HCT116 (cell line): ENCODE measurements at regions not wholly inside any gene's neighbourhood (a gene's known extent, or its start where the extent isn't known, plus 50 kb on each side); places are given as distances from the start of the nearest gene placed in this dataset.

Experiments used
- ELF1 ChIP-seq: IDR thresholded peaks from 2 replicates; pipeline ENCODE4 v1.6.1; 2012; ENCODE audit warnings: low read depth, borderline replicate concordance
- EZH2 ChIP-seq: fragments of 200-600 bp; sonication (generic); IDR thresholded peaks from 2 replicates; pipeline ENCODE4 v1.6.1; 2017; ENCODE audit warnings: antibody characterized with exemption, mixed run types
- POLR2A ChIP-seq: IDR thresholded peaks from 2 replicates; pipeline ENCODE4 v1.7.0; 2011; ENCODE audit warnings: borderline replicate concordance; ENCODE audit not compliant: insufficient read depth, insufficient read length; ENCODE audit errors: extremely low read depth
- POLR2AphosphoS5 ChIP-seq: IDR thresholded peaks from 2 replicates; pipeline ENCODE4 v1.6.1; 2011; ENCODE audit warnings: mild to moderate bottlenecking, low read depth, low read length, moderate library complexity
- YY1 ChIP-seq: IDR thresholded peaks from 2 replicates; pipeline ENCODE4 v1.6.1; 2011; ENCODE audit warnings: low read length, low read depth, moderate library complexity, mild to moderate bottlenecking; ENCODE audit not compliant: insufficient replicate concordance; ENCODE audit errors: extremely low read depth
- TF ChIP-seq, protein P1 (sequence below): IDR thresholded peaks from 2 replicates; pipeline ENCODE4 v1.6.1; 2012; ENCODE audit warnings: low read depth
- TF ChIP-seq, protein P2 (sequence below), 3 experiments: fragments of 200-600 bp in 1 of 3; sonication (generic) in 1 of 3; IDR thresholded peaks in 2 of 3; conservative IDR thresholded peaks in 1 of 3; 2 replicates each; pipeline ENCODE4 v1.5.1; 2012 to 2017; ENCODE audit warnings: low read depth in 2 of 3, low read length in 2 of 3, antibody characterized with exemption in 1 of 3, borderline replicate concordance in 1 of 3, control low read depth in 1 of 3, mild to moderate bottlenecking in 1 of 3, mixed read lengths in 1 of 3, mixed run types in 1 of 3, moderate library complexity in 1 of 3; ENCODE audit not compliant: insufficient read depth in 1 of 3

DNA sequence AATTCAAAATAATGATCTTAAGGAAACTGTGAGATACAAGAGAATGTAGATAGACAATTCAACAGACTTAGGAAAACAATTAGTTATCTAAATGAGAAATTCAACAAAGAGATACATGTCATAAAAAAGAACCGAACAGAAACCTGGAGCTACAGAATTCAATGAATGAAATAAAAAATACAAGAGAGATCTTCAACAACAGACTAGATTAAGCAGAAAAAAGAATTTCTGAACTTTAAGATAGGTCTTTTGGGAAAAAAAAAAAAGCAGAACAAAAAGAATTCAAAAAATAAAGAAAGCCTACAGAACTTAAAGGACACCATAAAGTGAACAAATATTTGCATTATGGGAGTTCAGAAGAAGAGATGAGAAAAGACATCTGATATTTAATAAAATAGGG is 129.1 kb upstream of the FOXK1 start:
- TF ChIP-seq POLR2A (no peak), YY1 (no peak), EZH2 (no peak), POLR2AphosphoS5 (no peak), ELF1 (no peak)
- TF ChIP-seq, protein P1, sequence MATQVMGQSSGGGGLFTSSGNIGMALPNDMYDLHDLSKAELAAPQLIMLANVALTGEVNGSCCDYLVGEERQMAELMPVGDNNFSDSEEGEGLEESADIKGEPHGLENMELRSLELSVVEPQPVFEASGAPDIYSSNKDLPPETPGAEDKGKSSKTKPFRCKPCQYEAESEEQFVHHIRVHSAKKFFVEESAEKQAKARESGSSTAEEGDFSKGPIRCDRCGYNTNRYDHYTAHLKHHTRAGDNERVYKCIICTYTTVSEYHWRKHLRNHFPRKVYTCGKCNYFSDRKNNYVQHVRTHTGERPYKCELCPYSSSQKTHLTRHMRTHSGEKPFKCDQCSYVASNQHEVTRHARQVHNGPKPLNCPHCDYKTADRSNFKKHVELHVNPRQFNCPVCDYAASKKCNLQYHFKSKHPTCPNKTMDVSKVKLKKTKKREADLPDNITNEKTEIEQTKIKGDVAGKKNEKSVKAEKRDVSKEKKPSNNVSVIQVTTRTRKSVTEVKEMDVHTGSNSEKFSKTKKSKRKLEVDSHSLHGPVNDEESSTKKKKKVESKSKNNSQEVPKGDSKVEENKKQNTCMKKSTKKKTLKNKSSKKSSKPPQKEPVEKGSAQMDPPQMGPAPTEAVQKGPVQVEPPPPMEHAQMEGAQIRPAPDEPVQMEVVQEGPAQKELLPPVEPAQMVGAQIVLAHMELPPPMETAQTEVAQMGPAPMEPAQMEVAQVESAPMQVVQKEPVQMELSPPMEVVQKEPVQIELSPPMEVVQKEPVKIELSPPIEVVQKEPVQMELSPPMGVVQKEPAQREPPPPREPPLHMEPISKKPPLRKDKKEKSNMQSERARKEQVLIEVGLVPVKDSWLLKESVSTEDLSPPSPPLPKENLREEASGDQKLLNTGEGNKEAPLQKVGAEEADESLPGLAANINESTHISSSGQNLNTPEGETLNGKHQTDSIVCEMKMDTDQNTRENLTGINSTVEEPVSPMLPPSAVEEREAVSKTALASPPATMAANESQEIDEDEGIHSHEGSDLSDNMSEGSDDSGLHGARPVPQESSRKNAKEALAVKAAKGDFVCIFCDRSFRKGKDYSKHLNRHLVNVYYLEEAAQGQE, result no peak
- TF ChIP-seq, protein P2, sequence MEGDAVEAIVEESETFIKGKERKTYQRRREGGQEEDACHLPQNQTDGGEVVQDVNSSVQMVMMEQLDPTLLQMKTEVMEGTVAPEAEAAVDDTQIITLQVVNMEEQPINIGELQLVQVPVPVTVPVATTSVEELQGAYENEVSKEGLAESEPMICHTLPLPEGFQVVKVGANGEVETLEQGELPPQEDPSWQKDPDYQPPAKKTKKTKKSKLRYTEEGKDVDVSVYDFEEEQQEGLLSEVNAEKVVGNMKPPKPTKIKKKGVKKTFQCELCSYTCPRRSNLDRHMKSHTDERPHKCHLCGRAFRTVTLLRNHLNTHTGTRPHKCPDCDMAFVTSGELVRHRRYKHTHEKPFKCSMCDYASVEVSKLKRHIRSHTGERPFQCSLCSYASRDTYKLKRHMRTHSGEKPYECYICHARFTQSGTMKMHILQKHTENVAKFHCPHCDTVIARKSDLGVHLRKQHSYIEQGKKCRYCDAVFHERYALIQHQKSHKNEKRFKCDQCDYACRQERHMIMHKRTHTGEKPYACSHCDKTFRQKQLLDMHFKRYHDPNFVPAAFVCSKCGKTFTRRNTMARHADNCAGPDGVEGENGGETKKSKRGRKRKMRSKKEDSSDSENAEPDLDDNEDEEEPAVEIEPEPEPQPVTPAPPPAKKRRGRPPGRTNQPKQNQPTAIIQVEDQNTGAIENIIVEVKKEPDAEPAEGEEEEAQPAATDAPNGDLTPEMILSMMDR (IDR thresholded peaks at IDR 0.05 in 2 of 3, conservative IDR thresholded peaks at IDR 0.05 in 1 of 3; ENCODE audit: borderline replicate concordance in 1 of 3, insufficient read depth in 1 of 3, low read depth in 2 of 3, low read length in 2 of 3), result no peak
